Body of pancreas (tissue), 4 donors: ENCODE measurements at regions not wholly inside any gene's neighbourhood (a gene's known extent, or its start where the extent isn't known, plus 50 kb on each side); places are given as distances from the start of the nearest gene placed in this dataset.

ENCODE experiments used
- CTCF ChIP-seq, 7 experiments: fragments of 450-650 bp in 4 of 7; fragments of 200-600 bp in 3 of 7; sonication (generic) in 3 of 7; IDR thresholded peaks; one replicate each; pipeline ENCODE4 v1.5.1; 2016 to 2019; ENCODE audit warnings: antibody characterized with exemption in 7 of 7
- POLR2A ChIP-seq, 3 donors: fragments of 450-650 bp; IDR thresholded peaks; one replicate each; pipeline ENCODE4 v1.6.1; 2016; ENCODE audit warnings: antibody characterized with exemption in 3 of 3, mild to moderate bottlenecking in 2 of 3

- TF ChIP-seq POLR2A (IDR thresholded peaks at IDR 0.05) (no peak), CTCF (IDR thresholded peaks at IDR 0.05) (no peak)
Observed at GRCh38 chr10:42979721-42980467, 97.0 kb upstream of the RET start.
